T-helper 2 cell (primary cell): ENCODE measurements at regions not wholly inside any gene's neighbourhood (a gene's known extent, or its start where the extent isn't known, plus 50 kb on each side); places are given as distances from the start of the nearest gene placed in this dataset.

Source experiments
- DNase-seq, 5 experiments: peaks; one replicate each; pipeline versions ENCODE4 v3.0.0 to v3.0.0-alpha.2; 2012 to 2022

- no peak for DNase-seq
Measured at GRCh38 chr16:62254847-62255246, 218.6 kb upstream of the CDH8 start.

GRCh38 chr16:62254372-62254771 is 218.1 kb upstream of the CDH8 start:
- DNase-seq, result no peak

GRCh38 chr16:62253966-62254365 is 217.7 kb upstream of the CDH8 start:
- DNase-seq, result no peak

- no peak for DNase-seq
Measured at GRCh38 chr16:62249069-62249468, 212.8 kb upstream of the CDH8 start.

GRCh38 chr16:62240722-62241121 is 204.5 kb upstream of the CDH8 start:
- no peak for DNase-seq

- peak in 2 of 5 experiments; percentile 11 to 58 for DNase-seq
Measured at GRCh38 chr16:62225675-62226074, 189.4 kb upstream of the CDH8 start.

- DNase-seq, result no peak
Measured at GRCh38 chr16:62224646-62225209, 188.5 kb upstream of the CDH8 start.

- no peak for DNase-seq
Measured at GRCh38 chr16:62216837-62217236, 180.6 kb upstream of the CDH8 start.

- peak in 1 of 5 experiments; percentile 3 for DNase-seq
Measured at GRCh38 chr16:62213763-62214162, 177.5 kb upstream of the CDH8 start.

GRCh38 chr16:62208934-62209333 is 172.7 kb upstream of the CDH8 start:
- peak in 1 of 5 experiments; percentile 11 for DNase-seq

GRCh38 chr16:62205459-62205858 is 169.2 kb upstream of the CDH8 start:
- no peak for DNase-seq

GRCh38 chr16:62201911-62202310 is 165.7 kb upstream of the CDH8 start:
- DNase-seq, result no peak

GRCh38 chr16:62194828-62195227 is 158.6 kb upstream of the CDH8 start:
- no peak for DNase-seq

- no peak for DNase-seq
Measured at GRCh38 chr16:62190426-62190825, 154.2 kb upstream of the CDH8 start.

- DNase-seq, result no peak
Measured at GRCh38 chr16:62177351-62178203, 141.3 kb upstream of the CDH8 start.

GRCh38 chr16:62170642-62171041 is 134.4 kb upstream of the CDH8 start:
- no peak for DNase-seq

- DNase-seq, result no peak
Measured at GRCh38 chr16:62167551-62167950, 131.3 kb upstream of the CDH8 start.

- DNase-seq, result no peak
Measured at GRCh38 chr16:62157544-62157943, 121.3 kb upstream of the CDH8 start.

- DNase-seq, result no peak
Measured at GRCh38 chr16:62156971-62157370, 120.7 kb upstream of the CDH8 start.

GRCh38 chr16:62149631-62150030 is 113.4 kb upstream of the CDH8 start:
- DNase-seq, result no peak

GRCh38 chr16:62137996-62138395 is 101.8 kb upstream of the CDH8 start:
- DNase-seq, result no peak

- no peak for DNase-seq
Measured at GRCh38 chr16:62135911-62136310, 99.7 kb upstream of the CDH8 start.

- DNase-seq, result no peak
Measured at GRCh38 chr16:62135446-62135845, 99.2 kb upstream of the CDH8 start.

GRCh38 chr16:62130101-62130500 is 93.9 kb upstream of the CDH8 start:
- no peak for DNase-seq

GRCh38 chr16:62105244-62105643 is 69.0 kb upstream of the CDH8 start:
- no peak for DNase-seq
